ENCODE measurements at regions not wholly inside any gene's neighbourhood (a gene's known extent, or its start where the extent isn't known, plus 50 kb on each side); places are given as distances from the start of the nearest gene placed in this dataset.

- TF ChIP-seq CHD7 (IDR thresholded peaks at IDR 0.05; ENCODE audit: insufficient replicate concordance, low read length) (no peak), E2F6 (IDR thresholded peaks at IDR 0.05) (no peak), TCF12 (IDR thresholded peaks at IDR 0.05; ENCODE audit: low read depth, low read length) (no peak), MAX (IDR thresholded peaks at IDR 0.05) (no peak), SIX5 (IDR thresholded peaks at IDR 0.05; ENCODE audit: low read depth, low read length) (no peak), SP1 (IDR thresholded peaks at IDR 0.05; ENCODE audit: low read depth, low read length) (no peak), RNF2 (IDR thresholded peaks at IDR 0.05; ENCODE audit: borderline replicate concordance, low read depth, low read length, missing control alignments, poor library complexity, severe bottlenecking) (no peak), BACH1 (IDR thresholded peaks at IDR 0.05; ENCODE audit: low read length) (no peak), JUN (IDR thresholded peaks at IDR 0.05; ENCODE audit: low read depth, low read length) (no peak), NANOG (IDR thresholded peaks at IDR 0.05; ENCODE audit: insufficient read depth, low read depth, low read length, poor library complexity, severe bottlenecking) (no peak), PHF8 (conservative IDR thresholded peaks at IDR 0.05; ENCODE audit: low read depth, low read length) (no peak)
Observed at GRCh38 chr17:14827396-14827919, 437.7 kb downstream of the PMP22 start (continued).

All from H1 (cell line).